CD4-positive, alpha-beta T cell treated with Interferon gamma for 1 hour (primary cell): ENCODE measurements at regions not wholly inside any gene's neighbourhood (a gene's known extent, or its start where the extent isn't known, plus 50 kb on each side); places are given as distances from the start of the nearest gene placed in this dataset.
A peak's percentile ranks its signal among the peaks of the same experiment; 100 is the strongest.
"Not testable (repeated sequence)": the region's sequence is repeated elsewhere in the genome, so short reads cannot be mapped to it uniquely, and the experiment has no call there.

Source experiments
- DNase-seq: peaks from one replicate; pipeline ENCODE4 v3.0.0-alpha.2; 2020

- no peak for DNase-seq
These were observed 66.7 kb upstream of the CYP1B1 start for GRCh38 chr2:38142627-38143026.

- DNase-seq = no peak
These were observed 65.5 kb upstream of the CYP1B1 start for GRCh38 chr2:38141501-38141900.

- DNase-seq = no peak
These were observed 63.0 kb upstream of the CYP1B1 start for GRCh38 chr2:38138996-38139395.

GRCh38 chr2:38138419-38138818 lies 62.5 kb upstream of the CYP1B1 start:
- no peak for DNase-seq

DNA sequence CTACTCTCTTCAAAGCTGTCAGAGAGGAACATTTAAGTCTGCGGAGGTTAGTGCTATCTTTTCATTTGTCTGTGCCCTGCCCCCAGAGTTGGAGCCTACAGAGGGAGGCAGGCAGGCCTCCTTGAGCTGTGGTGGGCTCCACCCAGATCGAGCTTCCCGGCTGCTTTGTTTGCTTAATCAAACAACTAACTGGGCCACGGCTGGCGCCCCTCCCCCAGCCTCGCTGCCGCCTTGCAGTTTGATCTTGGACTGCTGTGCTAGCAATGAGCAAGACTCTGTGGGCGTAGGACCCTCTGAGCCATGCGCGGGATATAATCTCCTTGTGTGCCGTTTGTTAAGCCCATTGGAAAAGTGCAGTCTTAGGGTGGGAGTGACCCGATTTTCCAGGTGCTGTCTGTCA lies 62.0 kb upstream of the CYP1B1 start:
- DNase-seq = not testable (repeated sequence)

DNA sequence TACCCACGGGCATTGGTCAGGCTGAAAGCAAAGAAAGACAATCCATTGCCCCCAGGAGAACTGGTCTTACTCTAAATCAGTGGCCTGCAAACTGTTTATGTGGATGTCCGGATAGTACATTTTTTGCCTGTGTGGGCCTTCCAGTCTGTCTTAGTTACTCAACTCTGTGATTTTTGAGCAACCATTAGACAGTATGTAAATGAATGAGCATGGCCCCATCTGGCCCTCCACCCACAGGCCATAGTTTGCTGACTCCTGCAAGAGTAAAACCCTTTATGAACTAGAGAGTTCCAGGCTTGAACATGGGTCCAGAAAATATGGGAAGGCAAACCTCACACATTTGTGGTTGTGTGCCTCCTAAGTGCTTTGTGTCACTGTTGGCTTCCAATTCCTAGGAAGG lies 55.7 kb upstream of the CYP1B1 start:
- DNase-seq = no peak

DNA sequence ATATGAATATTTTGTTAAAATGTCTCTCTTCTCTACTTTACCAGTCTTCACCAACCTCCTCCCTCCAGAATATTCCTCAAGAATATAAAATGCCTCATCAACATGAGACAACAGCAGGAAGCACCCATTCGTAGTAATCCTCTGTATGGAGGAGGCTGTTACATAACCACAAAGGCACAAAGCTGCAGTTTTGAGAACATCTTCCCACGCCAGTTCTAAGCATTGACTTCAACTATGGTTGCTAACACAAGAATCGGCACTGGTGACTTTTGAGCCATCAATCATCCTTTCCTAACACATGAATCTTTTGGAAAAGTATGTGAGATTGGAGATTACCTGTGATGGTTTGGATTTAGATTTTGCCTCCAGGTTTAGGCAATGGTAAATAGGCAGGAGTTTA lies 54.9 kb upstream of the CYP1B1 start:
- DNase-seq = no peak

DNA sequence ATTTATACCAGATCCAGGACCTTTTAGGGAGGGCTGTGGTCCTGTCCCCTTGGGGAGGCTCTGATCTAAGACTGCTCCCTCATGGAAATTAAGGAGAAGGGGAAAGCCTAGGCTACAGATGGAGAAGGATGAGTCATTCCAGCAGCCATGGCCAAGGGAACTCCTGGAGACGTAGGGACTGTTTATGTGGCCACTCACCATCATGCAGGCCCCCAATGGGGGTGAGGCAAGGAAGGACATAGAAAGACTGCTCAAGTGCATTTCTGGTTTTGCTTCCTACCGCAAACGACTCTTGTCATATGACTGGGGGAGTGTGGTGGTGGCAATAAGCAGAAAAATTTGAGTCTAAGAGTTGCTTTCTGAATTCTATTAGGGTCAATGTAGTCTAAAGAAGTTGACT lies 54.0 kb upstream of the CYP1B1 start:
- peak; percentile 15 for DNase-seq

GRCh38 chr2:38129481-38129880 lies 53.5 kb upstream of the CYP1B1 start:
- DNase-seq = no peak

- DNase-seq = peak; percentile 60
These were observed 52.7 kb upstream of the CYP1B1 start for GRCh38 chr2:38128653-38129052.

DNA sequence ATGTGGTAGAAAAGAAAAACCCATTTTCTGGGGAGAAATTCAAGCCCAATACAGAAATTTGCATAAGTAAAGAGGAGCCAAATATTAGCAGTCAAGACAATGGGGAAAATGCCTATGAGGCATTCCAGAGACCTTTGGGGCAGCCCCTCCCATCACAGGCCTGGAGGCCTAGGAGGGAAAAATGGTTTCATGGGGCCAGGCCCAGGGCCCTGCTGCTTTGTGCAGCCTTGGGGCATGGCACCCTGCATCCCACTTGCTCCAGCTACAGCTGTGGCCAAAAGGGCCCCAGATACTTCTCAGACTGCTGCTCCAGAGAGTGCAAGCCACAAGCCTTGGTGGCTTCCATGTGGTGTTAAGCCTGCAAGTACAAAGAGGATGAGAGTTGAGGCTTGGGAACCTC lies 51.3 kb upstream of the CYP1B1 start:
- no peak for DNase-seq

- no peak for DNase-seq
These were observed 49.9 kb upstream of the CYP1B1 start for GRCh38 chr2:38125842-38126241.
